Peyer's patch (tissue), 4 donors: ENCODE measurements at regions not wholly inside any gene's neighbourhood (a gene's known extent, or its start where the extent isn't known, plus 50 kb on each side); places are given as distances from the start of the nearest gene placed in this dataset.

Experiments
- DNase-seq, 3 donors: peaks; one replicate each; pipeline ENCODE4 v3.0.0-alpha.2; 2017 to 2019
- H3K27ac ChIP-seq, 4 donors: fragments of 200-600 bp; sonication (generic); one replicate each; pipeline ENCODE4 v1.5.1; 2016 to 2019
- H3K27me3 ChIP-seq, 2 donors: fragments of 200-600 bp; sonication (generic); one replicate each; pipeline ENCODE4 v1.5.1; 2019
- H3K36me3 ChIP-seq, 3 donors: fragments of 200-600 bp; sonication (generic); one replicate each; pipeline ENCODE4 v1.5.1; 2016 to 2019
- H3K4me1 ChIP-seq, 4 donors: fragments of 200-600 bp; sonication (generic); one replicate each; pipeline ENCODE4 v1.5.1; 2016 to 2019
- H3K4me3 ChIP-seq, 4 donors: fragments of 200-600 bp; sonication (generic); 1 replicate in 3 of 4; 2 replicates in 1 of 4; pipeline ENCODE4 v1.5.1; 2016 to 2019; ENCODE audit warnings: mild to moderate bottlenecking in 1 of 4
- H3K9me3 ChIP-seq, 4 donors: fragments of 200-600 bp; sonication (generic); one replicate each; pipeline ENCODE4 v1.5.1; 2016 to 2019; ENCODE audit warnings: mild to moderate bottlenecking in 1 of 4
- CTCF ChIP-seq, 6 experiments: fragments of 450-650 bp in 4 of 6; fragments of 200-600 bp in 2 of 6; sonication (generic) in 1 of 6; IDR thresholded peaks; one replicate each; pipeline ENCODE4 v1.5.1; 2017 to 2019; ENCODE audit warnings: antibody characterized with exemption in 6 of 6, mild to moderate bottlenecking in 3 of 6, moderate library complexity in 1 of 6
- POLR2A ChIP-seq, 2 donors: fragments of 450-650 bp; IDR thresholded peaks; one replicate each; pipeline ENCODE4 v1.5.1; 2017; ENCODE audit warnings: antibody characterized with exemption in 2 of 2, mild to moderate bottlenecking in 2 of 2, moderate library complexity in 2 of 2

GRCh38 chr18:47403317-47403716 is 151.9 kb upstream of the SKOR2 start:
- Histone ChIP-seq H3K36me3 (no peaks in the 10 kb centered on the region), H3K4me1 (no peaks in the 10 kb centered on the region), H3K9me3 (no peaks in the 10 kb centered on the region), H3K27ac (no peak overlapping the region), H3K27me3 (no peaks in the 10 kb centered on the region), H3K4me3 (no peak overlapping the region)
- no peak for DNase-seq
- TF ChIP-seq POLR2A (IDR thresholded peaks at IDR 0.05) (no peak), CTCF (IDR thresholded peaks at IDR 0.05) (no peak)

- no peak overlapping the region for H3K27ac ChIP-seq
- H3K4me1 ChIP-seq, result no peaks in the 10 kb centered on the region
- TF ChIP-seq POLR2A (IDR thresholded peaks at IDR 0.05), result no peak
- TF ChIP-seq CTCF (IDR thresholded peaks at IDR 0.05), result no peak
These were observed 148.0 kb upstream of the SKOR2 start for GRCh38 chr18:47399475-47399874.

GRCh38 chr18:47397671-47398319 is 146.3 kb upstream of the SKOR2 start:
- TF ChIP-seq POLR2A (IDR thresholded peaks at IDR 0.05), result no peak
- peak in 4 of 6 experiments; percentile 26 to 57 (median 51) for TF ChIP-seq CTCF (IDR thresholded peaks at IDR 0.05)
- Histone ChIP-seq H3K4me3 (no peak overlapping the region), H3K4me1 (no peaks in the 10 kb centered on the region), H3K27me3 (no peaks in the 10 kb centered on the region), H3K27ac (no peak overlapping the region), H3K36me3 (no peaks in the 10 kb centered on the region), H3K9me3 (no peaks in the 10 kb centered on the region)
- peak in 1 of 3 donors; percentile 47 for DNase-seq

More at GRCh38 chr18:47399475-47399874, 148.0 kb upstream of the SKOR2 start:
- Histone ChIP-seq H3K36me3 (no peaks in the 10 kb centered on the region), H3K9me3 (no peaks in the 10 kb centered on the region), H3K27me3 (no peaks in the 10 kb centered on the region), H3K4me3 (no peak overlapping the region)
- DNase-seq, result no peak

- no peak overlapping the region for H3K27ac ChIP-seq
- H3K4me3 ChIP-seq, result no peak overlapping the region
- TF ChIP-seq POLR2A (IDR thresholded peaks at IDR 0.05), result no peak
- TF ChIP-seq CTCF (IDR thresholded peaks at IDR 0.05), result no peak
- no peaks in the 10 kb centered on the region for H3K36me3 ChIP-seq
- H3K4me1 ChIP-seq, result no peaks in the 10 kb centered on the region
- no peaks in the 10 kb centered on the region for H3K9me3 ChIP-seq
- DNase-seq, result no peak
- no peaks in the 10 kb centered on the region for H3K27me3 ChIP-seq
These were observed 140.2 kb upstream of the SKOR2 start for GRCh38 chr18:47391665-47392064.

GRCh38 chr18:47390410-47391024 is 139.1 kb upstream of the SKOR2 start:
- DNase-seq, result no peak
- H3K4me3 ChIP-seq, result no peak overlapping the region
- H3K27ac ChIP-seq, result no peak overlapping the region
- no peaks in the 10 kb centered on the region for H3K4me1 ChIP-seq
- H3K36me3 ChIP-seq, result no peaks in the 10 kb centered on the region
- no peaks in the 10 kb centered on the region for H3K9me3 ChIP-seq
- TF ChIP-seq POLR2A (IDR thresholded peaks at IDR 0.05), result no peak
- TF ChIP-seq CTCF (IDR thresholded peaks at IDR 0.05), result no peak
- no peaks in the 10 kb centered on the region for H3K27me3 ChIP-seq
